DOHH2 (cell line): ENCODE measurements at regions not wholly inside any gene's neighbourhood (a gene's known extent, or its start where the extent isn't known, plus 50 kb on each side); places are given as distances from the start of the nearest gene placed in this dataset.

Experiments used
- H3F3A ChIP-seq: fragments of 200-600 bp; sonication (generic), shearing (Covaris generic); 2 replicates; pipeline ENCODE4 v1.6.0; 2016; ENCODE audit warnings: antibody characterized with exemption, mild to moderate bottlenecking; ENCODE audit not compliant: control insufficient read depth, insufficient read depth
- H3K27ac ChIP-seq: fragments of 200-600 bp; sonication (generic); 2 replicates; pipeline ENCODE4 v1.5.1; 2014; ENCODE audit warnings: low read depth, mild to moderate bottlenecking, low read length, moderate library complexity
- H3K27me3 ChIP-seq: fragments of 200-600 bp; sonication (generic); 2 replicates; pipeline ENCODE4 v1.6.1; 2014; ENCODE audit warnings: mild to moderate bottlenecking, low read length, mixed read lengths; ENCODE audit not compliant: control insufficient read depth
- H3K36me3 ChIP-seq: fragments of 200-600 bp; sonication (generic); 2 replicates; pipeline ENCODE4 v1.6.1; 2014; ENCODE audit warnings: mild to moderate bottlenecking, low read length, moderate library complexity, mixed read lengths; ENCODE audit not compliant: control insufficient read depth
- H3K4me1 ChIP-seq: fragments of 200-600 bp; sonication (generic); 2 replicates; pipeline ENCODE4 v1.6.1; 2014; ENCODE audit warnings: mild to moderate bottlenecking, low read length, mixed read lengths; ENCODE audit not compliant: control insufficient read depth
- H3K4me2 ChIP-seq: fragments of 200-600 bp; sonication (generic); 2 replicates; pipeline ENCODE4 v1.6.0; 2014; ENCODE audit warnings: mild to moderate bottlenecking, low read length, moderate library complexity
- H3K4me3 ChIP-seq: fragments of 200-600 bp; sonication (generic); 2 replicates; pipeline ENCODE4 v1.5.1; 2014; ENCODE audit warnings: mild to moderate bottlenecking, low read length, mixed read lengths
- H3K79me2 ChIP-seq: fragments of 200-600 bp; sonication (generic); 2 replicates; pipeline ENCODE4 v1.6.1; 2014; ENCODE audit warnings: mild to moderate bottlenecking, low read length, mixed read lengths; ENCODE audit not compliant: control insufficient read depth
- H3K9me2 ChIP-seq: fragments of 200-600 bp; sonication (generic); replicated peaks from 2 replicates; pipeline ENCODE4 v1.6.1; 2014; ENCODE audit warnings: mild to moderate bottlenecking, low read length, mixed read lengths; ENCODE audit not compliant: control insufficient read depth
- H3K9me3 ChIP-seq: fragments of 200-600 bp; sonication (generic); 2 replicates; pipeline ENCODE4 v1.6.1; 2014; ENCODE audit warnings: antibody characterized with exemption, low read length, mixed read lengths; ENCODE audit not compliant: control insufficient read depth, insufficient read depth
- H4K20me1 ChIP-seq: fragments of 200-600 bp; sonication (generic); 2 replicates; pipeline ENCODE4 v1.6.0; 2014; ENCODE audit warnings: low read depth, mild to moderate bottlenecking, antibody characterized with exemption, low read length, moderate library complexity; ENCODE audit not compliant: control insufficient read depth, insufficient read depth
- CTCF ChIP-seq: fragments of 200-600 bp; sonication (generic); IDR thresholded peaks from one replicate; pipeline ENCODE4 v1.5.1; 2014; ENCODE audit warnings: antibody characterized with exemption, mild to moderate bottlenecking, low read depth, low read length; ENCODE audit not compliant: poor library complexity, severe bottlenecking
- EZH2phosphoT487 ChIP-seq: fragments of 200-600 bp; sonication (generic); IDR thresholded peaks from 2 replicates; pipeline ENCODE4 v1.6.1; 2017; ENCODE audit warnings: borderline replicate concordance, mild to moderate bottlenecking, antibody characterized with exemption, low read length, moderate library complexity, mixed read lengths

GRCh38 chr1:55400508-55400907 is 185.3 kb upstream of the USP24 start:
- Histone ChIP-seq H3K27ac (no peak overlapping the region), H3K27me3 (no peaks in the 10 kb centered on the region), H3F3A (no peaks in the 10 kb centered on the region), H3K4me3 (no peak overlapping the region), H3K79me2 (no peaks in the 10 kb centered on the region), H3K36me3 (no peaks in the 10 kb centered on the region), H3K9me2 (no peaks in the 10 kb centered on the region), H4K20me1 (no peaks in the 10 kb centered on the region), H3K4me2 (no peak overlapping the region), H3K4me1 (no peaks in the 10 kb centered on the region), H3K9me3 (no peaks in the 10 kb centered on the region)
- no peak for TF ChIP-seq EZH2phosphoT487
- no peak for TF ChIP-seq CTCF

GRCh38 chr1:55399346-55399745 is 184.2 kb upstream of the USP24 start:
- Histone ChIP-seq H3K4me2 (no peak overlapping the region), H4K20me1 (no peaks in the 10 kb centered on the region), H3K27me3 (no peaks in the 10 kb centered on the region), H3K9me3 (no peaks in the 10 kb centered on the region), H3K27ac (no peak overlapping the region), H3F3A (no peaks in the 10 kb centered on the region), H3K9me2 (no peaks in the 10 kb centered on the region), H3K79me2 (no peaks in the 10 kb centered on the region), H3K36me3 (no peaks in the 10 kb centered on the region), H3K4me3 (no peak overlapping the region), H3K4me1 (no peaks in the 10 kb centered on the region)
- TF ChIP-seq CTCF (no peak), EZH2phosphoT487 (no peak)

- H3K27me3 ChIP-seq, result no peaks in the 10 kb centered on the region
- no peaks in the 10 kb centered on the region for H3K79me2 ChIP-seq
- H3K9me2 ChIP-seq, result no peaks in the 10 kb centered on the region
- H3K27ac ChIP-seq, result no peak overlapping the region
- no peaks in the 10 kb centered on the region for H3K4me1 ChIP-seq
- no peaks in the 10 kb centered on the region for H4K20me1 ChIP-seq
- H3K4me3 ChIP-seq, result no peak overlapping the region
- no peak overlapping the region for H3K4me2 ChIP-seq
- TF ChIP-seq CTCF (no peak), EZH2phosphoT487 (no peak)
- no peaks in the 10 kb centered on the region for H3F3A ChIP-seq
- no peaks in the 10 kb centered on the region for H3K36me3 ChIP-seq
- no peaks in the 10 kb centered on the region for H3K9me3 ChIP-seq
Measured at GRCh38 chr1:55396381-55396891, 181.3 kb upstream of the USP24 start.

- Histone ChIP-seq H3K9me2 (no peaks in the 10 kb centered on the region), H3K36me3 (no peaks in the 10 kb centered on the region), H3K4me1 (no peaks in the 10 kb centered on the region), H4K20me1 (no peaks in the 10 kb centered on the region), H3K9me3 (no peaks in the 10 kb centered on the region), H3K27me3 (no peaks in the 10 kb centered on the region), H3K4me3 (no peak overlapping the region), H3K79me2 (no peaks in the 10 kb centered on the region), H3K27ac (no peak overlapping the region), H3F3A (no peaks in the 10 kb centered on the region), H3K4me2 (no peak overlapping the region)
- no peak for TF ChIP-seq EZH2phosphoT487
- TF ChIP-seq CTCF, result no peak
Measured at GRCh38 chr1:55388960-55389359, 173.8 kb upstream of the USP24 start.
